ENCODE measurements at regions not wholly inside any gene's neighbourhood (a gene's known extent, or its start where the extent isn't known, plus 50 kb on each side); places are given as distances from the start of the nearest gene placed in this dataset.

GRCh38 chr1:30633294-30633693 is 90.1 kb downstream of the MATN1 start:
- H3K9me3 ChIP-seq: no peaks in the 10 kb centered on the region
- WGBS: 91% methylated on average over 4 of the region's 4 CpGs
- DNase-seq (ENCODE audit: extremely low spot score): no peak
- peaks cover 0 to 18% (median 14%) of the 10 kb centered on the region in 4 donors for H3K4me1 ChIP-seq
- TF ChIP-seq POLR2A (IDR thresholded peaks at IDR 0.05; ENCODE audit: low read depth) (no peak), EP300 (IDR thresholded peaks at IDR 0.05) (no peak), CTCF (IDR thresholded peaks at IDR 0.05) (no peak), POLR2AphosphoS5 (IDR thresholded peaks at IDR 0.05) (no peak)
- no peak overlapping the region for H3K4me3 ChIP-seq
- no peaks in the 10 kb centered on the region for H3K36me3 ChIP-seq
- intact Hi-C loops (cut with DNase I): no loop called here
- no peak overlapping the region for H3K27ac ChIP-seq (replicated peaks in 1 of 4)
- H3K27me3 ChIP-seq: peaks cover 0 to 5% (median 0%) of the 10 kb centered on the region in 4 donors

DNA sequence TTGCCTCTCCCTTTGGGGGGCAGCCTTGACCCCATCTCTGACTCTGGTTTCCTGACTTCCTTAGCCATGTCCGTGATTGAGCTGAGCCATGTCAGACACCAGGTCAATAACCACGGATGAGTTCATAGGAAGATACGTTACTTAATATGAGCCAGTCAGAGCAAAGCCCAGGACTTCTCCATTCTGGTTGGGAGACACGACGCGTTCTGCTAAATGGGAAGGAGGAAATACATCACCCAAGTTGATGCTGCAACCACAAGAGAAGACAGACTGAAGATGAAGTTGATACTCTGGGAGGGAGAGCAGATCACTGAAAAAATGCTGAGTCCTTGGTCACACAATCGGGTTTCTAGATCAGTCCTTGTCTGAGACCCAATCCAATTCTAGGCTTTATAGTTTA is 90.9 kb downstream of the MATN1 start:
- H3K4me1 ChIP-seq: peaks cover 0 to 13% (median 9%) of the 10 kb centered on the region in 4 donors
- peaks cover 0 to 13% (median 0%) of the 10 kb centered on the region in 4 donors for H3K27me3 ChIP-seq
- DNase-seq (ENCODE audit: extremely low spot score): no peak
- peaks cover 0 to under 1% (median 0%) of the 10 kb centered on the region in 4 donors for H3K9me3 ChIP-seq
- TF ChIP-seq CTCF (IDR thresholded peaks at IDR 0.05) (no peak), POLR2A (IDR thresholded peaks at IDR 0.05; ENCODE audit: low read depth) (no peak), POLR2AphosphoS5 (IDR thresholded peaks at IDR 0.05) (no peak), EP300 (IDR thresholded peaks at IDR 0.05) (no peak)
- no peak overlapping the region for H3K27ac ChIP-seq (replicated peaks in 1 of 4)
- intact Hi-C loops (cut with DNase I): no loop called here
- WGBS: 86% methylated on average over 4 of the region's 7 CpGs
- no peak overlapping the region for H3K4me3 ChIP-seq
- no peaks in the 10 kb centered on the region for H3K36me3 ChIP-seq

- TF ChIP-seq CTCF (IDR thresholded peaks at IDR 0.05) (no peak), POLR2AphosphoS5 (IDR thresholded peaks at IDR 0.05) (no peak), POLR2A (IDR thresholded peaks at IDR 0.05; ENCODE audit: low read depth) (no peak), EP300 (IDR thresholded peaks at IDR 0.05) (no peak)
- H3K27ac ChIP-seq (replicated peaks in 1 of 4): no peak overlapping the region
- intact Hi-C loops (cut with DNase I): no loop called here
- H3K36me3 ChIP-seq: no peaks in the 10 kb centered on the region
- 95% methylated on average over 2 of the region's 2 CpGs for WGBS
- H3K9me3 ChIP-seq: peaks cover 0 to 9% (median 6%) of the 10 kb centered on the region in 4 donors
- peaks cover 0 to 6% (median 2%) of the 10 kb centered on the region in 4 donors for H3K4me1 ChIP-seq
- DNase-seq (ENCODE audit: extremely low spot score): no peak
- no peak overlapping the region for H3K4me3 ChIP-seq
- peaks cover 0 to 21% (median 0%) of the 10 kb centered on the region in 4 donors for H3K27me3 ChIP-seq
Observed at GRCh38 chr1:30631700-30632099, 91.7 kb downstream of the MATN1 start.

- H3K36me3 ChIP-seq: no peaks in the 10 kb centered on the region
- no peak for DNase-seq (ENCODE audit: extremely low spot score)
- peaks cover 0 to 25% (median 0%) of the 10 kb centered on the region in 4 donors for H3K27me3 ChIP-seq
- no peaks in the 10 kb centered on the region for H3K4me1 ChIP-seq
- TF ChIP-seq CTCF (IDR thresholded peaks at IDR 0.05) (no peak), EP300 (IDR thresholded peaks at IDR 0.05) (no peak), POLR2AphosphoS5 (IDR thresholded peaks at IDR 0.05) (no peak), POLR2A (IDR thresholded peaks at IDR 0.05; ENCODE audit: low read depth) (no peak)
- no peak overlapping the region for H3K4me3 ChIP-seq
- WGBS: 73% methylated on average over 5 of the region's 5 CpGs
- peaks cover 0 to 12% (median 7%) of the 10 kb centered on the region in 4 donors for H3K9me3 ChIP-seq
- H3K27ac ChIP-seq (replicated peaks in 1 of 4): no peak overlapping the region
- intact Hi-C loops (cut with DNase I): no loop called here
Observed at GRCh38 chr1:30629501-30629900, 93.9 kb downstream of the MATN1 start.

GRCh38 chr1:30627994-30628393 is 95.4 kb downstream of the MATN1 start:
- H3K4me1 ChIP-seq: no peaks in the 10 kb centered on the region
- no peak overlapping the region for H3K27ac ChIP-seq (replicated peaks in 1 of 4)
- intact Hi-C loops (cut with DNase I): no loop called here
- H3K4me3 ChIP-seq: no peak overlapping the region
- 44% methylated on average over 2 of the region's 2 CpGs for WGBS
- peaks cover 0 to 26% (median 13%) of the 10 kb centered on the region in 4 donors for H3K9me3 ChIP-seq
- H3K27me3 ChIP-seq: peaks cover 0 to 25% (median 0%) of the 10 kb centered on the region in 4 donors
- H3K36me3 ChIP-seq: no peaks in the 10 kb centered on the region
- TF ChIP-seq POLR2A (IDR thresholded peaks at IDR 0.05; ENCODE audit: low read depth) (no peak), EP300 (IDR thresholded peaks at IDR 0.05) (no peak), POLR2AphosphoS5 (IDR thresholded peaks at IDR 0.05) (no peak)
- no peak for DNase-seq (ENCODE audit: extremely low spot score)

Measured in esophagus muscularis mucosa (tissue), 4 donors.